ENCODE measurements at regions not wholly inside any gene's neighbourhood (a gene's known extent, or its start where the extent isn't known, plus 50 kb on each side); places are given as distances from the start of the nearest gene placed in this dataset.
"Not testable (repeated sequence)": the region's sequence is repeated elsewhere in the genome, so short reads cannot be mapped to it uniquely, and the experiment has no call there.

DNA sequence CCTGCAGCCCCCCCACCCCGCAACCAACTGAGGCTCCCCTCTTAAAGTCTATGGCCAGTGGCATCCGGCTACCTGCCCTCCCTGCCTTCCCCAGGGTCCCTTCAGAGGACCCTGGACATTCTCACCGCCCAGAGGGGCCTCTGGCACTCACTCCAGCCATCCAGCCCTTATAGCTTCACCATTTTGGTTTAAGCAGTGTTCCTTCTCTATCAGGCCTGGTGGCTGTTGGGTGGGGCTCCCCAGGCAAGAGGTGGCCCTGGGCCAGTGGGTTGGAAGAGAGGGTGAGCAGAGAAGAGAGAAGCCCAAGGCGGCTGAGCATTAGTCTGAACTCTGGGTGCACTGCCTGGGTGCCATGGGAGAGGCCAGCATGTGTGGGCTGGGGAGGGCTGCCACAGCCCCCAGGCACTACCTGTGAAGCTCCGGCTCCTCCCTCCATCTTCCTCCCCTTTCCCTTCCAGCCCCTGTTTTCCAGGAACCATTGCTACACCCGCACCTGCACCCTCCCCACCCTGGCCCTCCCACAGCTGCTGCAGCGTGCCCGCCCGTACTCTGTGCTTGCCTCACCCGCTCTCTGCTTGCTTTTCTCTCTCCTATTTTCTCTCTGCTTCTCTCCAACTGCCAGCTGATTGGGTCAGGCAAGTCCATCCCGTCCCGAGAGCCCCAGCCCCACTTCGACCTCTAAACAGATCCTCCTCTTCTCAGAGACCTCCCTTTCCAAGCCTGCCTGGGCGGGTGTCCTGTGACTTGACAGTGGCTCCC lies 168.2 kb downstream of the TBC1D2B start:
- DNase-seq (ENCODE audit: low spot score) = peak; percentile 43

DNA sequence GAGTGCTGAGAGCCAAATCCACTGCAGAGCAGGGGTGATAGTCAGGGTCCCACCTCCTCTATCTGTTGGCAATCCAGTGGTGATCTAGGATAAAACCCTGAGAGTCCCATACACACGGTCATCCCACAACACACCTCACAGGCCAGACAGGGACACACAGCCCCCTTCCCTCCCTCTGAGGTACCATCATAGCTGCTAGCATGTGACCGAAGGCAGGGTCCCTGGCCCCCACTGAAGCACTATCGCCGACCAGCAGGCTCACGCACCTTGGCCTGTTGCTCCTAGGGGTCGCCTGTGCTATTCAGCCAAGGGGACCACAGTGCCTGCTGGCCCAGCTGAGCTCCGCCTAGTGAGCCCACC lies 168.8 kb downstream of the TBC1D2B start:
- DNase-seq (ENCODE audit: low spot score) = not testable (repeated sequence)

DNA sequence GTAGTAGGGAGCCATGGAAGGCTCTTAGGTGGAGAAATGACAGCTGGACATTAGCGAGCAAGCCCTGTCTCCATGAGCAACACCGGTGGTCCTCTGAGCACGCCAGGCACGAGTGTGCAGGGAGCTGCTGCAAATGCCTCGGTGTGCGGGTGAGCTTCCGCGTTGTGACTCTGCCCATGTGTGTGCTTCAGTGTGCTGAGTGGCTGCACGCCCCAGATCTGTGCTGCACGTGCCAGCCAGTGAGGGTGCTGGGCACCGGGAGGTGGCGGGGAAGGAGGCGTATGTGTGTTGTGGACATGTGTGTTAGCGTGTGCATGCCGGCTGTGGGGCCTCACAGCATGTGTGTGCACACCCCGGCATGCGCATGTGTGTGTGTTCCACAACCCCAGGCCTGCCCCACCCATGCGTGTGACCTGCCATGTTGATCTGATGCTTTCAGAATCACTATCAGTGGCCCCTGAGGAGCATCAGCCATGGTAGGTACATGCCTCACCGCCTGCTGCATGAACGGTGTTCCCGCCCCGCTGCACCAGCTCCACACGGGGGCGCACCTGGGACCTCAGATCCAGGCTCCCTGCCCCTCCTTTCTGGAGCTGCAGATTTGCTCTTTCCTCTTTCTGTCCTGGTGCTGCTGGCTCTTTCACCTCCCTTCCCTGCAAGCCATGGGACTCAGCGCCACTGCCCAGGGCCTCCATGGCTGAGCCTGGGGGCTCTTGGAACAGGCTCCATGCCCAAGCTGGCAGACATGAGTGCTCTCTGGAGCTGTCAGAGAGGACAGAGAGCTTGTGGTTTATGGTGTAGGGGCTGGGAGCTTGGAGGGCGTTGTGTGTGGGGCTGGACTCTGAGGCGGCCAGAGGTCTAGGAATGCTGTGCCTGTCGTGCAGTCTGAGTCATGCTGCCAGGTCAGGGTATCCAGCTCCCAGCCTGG lies 169.4 kb downstream of the TBC1D2B start:
- DNase-seq (ENCODE audit: low spot score) = peak; percentile 59

DNA sequence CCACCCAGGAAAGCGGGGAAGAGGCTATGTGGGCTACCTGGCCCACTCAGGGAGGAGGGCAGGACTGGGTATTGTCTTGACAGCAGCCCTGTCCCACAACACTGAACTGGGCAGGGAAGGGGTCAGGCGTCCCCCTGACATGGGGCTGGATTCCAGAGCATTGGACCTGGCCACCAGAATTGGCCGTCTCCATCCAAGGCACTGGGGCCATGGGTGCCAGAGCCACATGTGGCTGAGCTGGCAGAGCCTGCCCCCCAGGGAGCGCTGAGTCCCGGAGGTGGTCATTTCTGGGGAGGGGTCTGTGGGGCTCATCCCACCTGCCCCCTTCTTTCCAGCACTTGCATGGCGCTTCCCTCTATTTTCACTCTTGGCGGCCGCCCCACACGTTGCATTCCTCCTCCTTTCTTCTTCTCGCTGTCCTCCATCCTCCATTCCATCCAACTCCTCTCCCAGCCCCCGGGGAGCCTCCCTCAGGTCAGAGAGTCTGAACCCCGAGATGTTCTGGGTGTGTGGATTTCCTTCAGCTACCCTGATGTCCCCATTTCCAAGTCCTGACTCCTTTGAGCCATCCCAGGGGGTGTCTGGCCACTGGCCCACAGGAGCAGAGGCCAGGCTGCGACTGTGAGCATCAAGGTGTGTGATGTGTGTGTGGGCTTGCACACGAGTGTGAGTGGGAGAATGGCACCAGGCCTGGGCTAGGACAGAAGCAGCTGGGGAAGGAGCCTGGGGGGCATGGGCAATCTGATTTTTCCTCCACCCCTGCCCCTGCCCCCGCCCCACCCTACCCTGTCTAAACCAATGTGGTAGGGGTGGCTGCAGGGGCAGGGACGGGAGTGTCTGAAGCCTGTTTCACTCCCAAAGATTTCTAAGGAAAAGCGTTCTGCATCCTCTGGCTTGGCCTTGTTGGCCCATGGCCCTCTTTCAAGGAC lies 171.2 kb downstream of the TBC1D2B start:
- not testable (repeated sequence) for DNase-seq (ENCODE audit: low spot score)

DNA sequence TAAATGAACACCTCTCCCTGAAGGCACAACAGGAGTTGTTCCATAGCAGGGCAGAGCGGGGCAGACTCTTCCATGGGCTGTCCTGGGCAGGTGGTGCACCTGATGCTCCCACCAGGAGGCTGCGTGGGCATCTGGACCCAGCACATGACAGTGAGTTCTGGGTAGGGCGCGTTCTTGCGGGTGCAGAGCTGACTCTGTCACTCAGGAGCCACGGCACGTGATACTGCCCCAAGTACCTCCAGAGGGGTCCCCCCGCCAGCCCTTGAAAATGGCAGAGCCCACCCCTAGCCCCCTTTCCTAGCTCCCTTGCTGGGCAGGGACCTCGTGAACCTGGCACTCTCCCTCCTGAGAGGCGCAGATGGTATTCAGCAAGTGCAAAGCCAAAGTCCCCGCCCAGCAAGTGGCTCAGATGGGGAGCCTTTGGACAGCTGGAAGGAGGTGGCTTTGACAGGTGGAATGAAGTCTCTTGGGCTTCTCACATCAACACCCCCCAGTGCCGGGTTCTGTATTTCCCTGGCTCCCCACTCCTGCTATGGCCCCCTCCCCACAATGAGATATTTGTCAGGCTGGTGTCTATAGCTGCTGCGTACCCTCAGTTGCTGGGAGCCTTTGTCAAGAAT lies 172.1 kb downstream of the TBC1D2B start:
- no peak for DNase-seq (ENCODE audit: low spot score)

DNA sequence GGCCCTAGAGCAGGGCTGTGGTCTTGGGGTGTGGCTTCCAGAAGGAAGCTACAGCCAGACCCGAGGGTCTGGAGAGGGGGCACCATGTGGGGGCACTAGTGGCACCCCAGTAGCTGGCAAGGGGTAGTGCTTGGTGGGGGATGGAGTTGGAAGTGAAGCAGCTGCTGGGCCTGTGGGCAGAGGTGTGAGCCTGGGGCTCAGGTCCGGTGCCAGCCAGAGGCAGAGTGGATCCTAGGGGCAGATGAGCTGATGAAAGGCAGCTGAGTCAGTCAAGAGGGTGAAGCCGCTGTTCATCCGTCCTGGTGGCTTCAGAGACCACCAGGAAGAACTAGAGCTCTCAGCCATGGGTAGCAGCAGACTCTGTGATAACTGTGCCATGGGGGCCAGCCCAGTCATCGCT lies 172.6 kb downstream of the TBC1D2B start:
- no peak for DNase-seq (ENCODE audit: low spot score)

DNA sequence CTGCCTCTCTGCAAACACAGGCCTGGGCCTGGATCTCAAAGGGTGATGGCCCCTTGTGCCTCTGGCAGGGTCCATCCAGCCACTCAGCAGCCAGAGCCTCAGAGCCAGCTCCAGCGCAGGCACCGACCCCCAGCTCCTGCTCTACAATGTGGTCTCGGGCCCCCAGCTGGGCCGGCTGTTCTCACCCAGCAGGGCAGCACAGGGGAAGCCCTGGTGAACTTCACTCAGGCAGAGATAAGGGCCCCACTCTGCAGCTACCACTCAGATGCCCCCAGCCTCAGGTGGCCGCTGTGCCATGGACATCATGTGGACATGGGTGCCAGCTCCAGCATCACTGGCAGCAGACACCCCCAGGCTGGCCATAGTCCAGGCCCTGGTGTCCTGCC lies 173.1 kb downstream of the TBC1D2B start:
- DNase-seq (ENCODE audit: low spot score) = no peak

DNA sequence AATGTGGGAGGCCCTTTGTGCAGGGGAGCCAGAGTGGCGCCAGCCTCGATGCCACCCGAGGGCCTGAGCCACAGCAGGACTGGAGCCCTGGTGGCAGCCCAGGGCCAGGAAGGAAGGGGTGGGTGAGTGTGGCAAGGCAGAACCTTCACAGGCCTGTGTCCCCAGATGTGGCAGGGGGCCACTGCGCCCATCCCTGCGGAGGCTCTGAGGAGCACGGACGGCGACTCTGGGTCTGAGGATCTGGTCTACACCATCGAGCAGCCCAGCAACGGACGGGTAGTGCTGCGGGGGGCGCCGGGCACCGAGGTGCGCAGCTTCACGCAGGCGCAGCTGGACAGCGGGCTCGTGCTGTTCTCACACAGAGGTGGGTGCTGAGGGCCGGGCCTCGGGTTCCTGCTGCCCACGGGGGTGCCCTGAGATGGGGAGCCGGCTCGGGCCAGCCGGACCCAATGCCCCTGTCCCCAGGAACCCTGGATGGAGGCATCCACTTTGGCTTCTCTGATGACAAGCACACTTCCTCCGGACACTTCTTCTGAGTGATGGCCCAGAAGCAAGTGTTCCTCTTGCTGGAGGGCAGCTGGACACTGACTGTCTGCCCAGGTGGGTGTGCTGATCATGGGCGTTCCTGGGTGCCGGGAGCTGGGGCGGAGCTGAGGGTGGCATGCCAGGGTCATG lies 173.6 kb downstream of the TBC1D2B start:
- DNase-seq (ENCODE audit: low spot score) = not testable (repeated sequence)

DNA sequence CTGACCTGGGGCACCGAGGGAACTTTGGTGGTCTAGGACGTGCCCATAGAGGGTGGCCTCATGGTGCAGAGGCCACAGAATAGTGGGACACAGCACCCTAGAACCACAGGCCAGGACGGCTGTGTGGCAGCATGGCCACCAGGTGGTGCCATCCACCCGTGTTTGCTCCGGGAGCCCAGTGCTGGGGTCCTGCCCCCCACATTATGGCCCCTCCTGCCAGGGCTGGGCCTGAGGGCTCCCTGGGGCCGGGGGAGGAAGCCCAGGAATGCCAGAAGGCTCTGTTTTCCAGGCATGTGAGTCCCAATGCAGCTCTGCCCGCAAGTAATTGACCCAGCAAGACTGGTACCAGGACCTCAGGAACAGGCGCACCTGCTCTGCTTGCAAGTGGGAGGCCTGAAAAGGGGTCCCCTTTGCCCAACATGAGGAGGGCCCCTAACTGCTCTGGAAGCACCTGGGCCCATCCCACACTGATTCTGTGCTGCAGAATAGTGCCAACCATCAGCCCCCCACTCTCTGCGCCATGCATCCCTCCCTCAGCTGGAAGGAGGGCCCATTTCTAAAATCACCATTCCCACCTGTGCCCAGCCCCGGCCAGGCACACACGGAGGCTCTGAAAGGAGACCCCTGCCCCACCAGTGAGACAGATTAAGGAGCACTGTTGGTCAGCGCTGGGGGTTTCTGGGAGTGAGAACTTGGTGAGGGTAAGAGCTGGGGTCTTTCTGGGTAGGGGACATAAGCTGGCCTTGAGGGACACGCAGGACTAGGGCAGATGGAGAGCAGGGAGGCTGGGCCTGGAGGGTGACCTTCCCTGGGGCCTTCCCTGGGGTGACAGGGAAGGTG lies 174.4 kb downstream of the TBC1D2B start:
- DNase-seq (ENCODE audit: low spot score) = peak; percentile 13

DNA sequence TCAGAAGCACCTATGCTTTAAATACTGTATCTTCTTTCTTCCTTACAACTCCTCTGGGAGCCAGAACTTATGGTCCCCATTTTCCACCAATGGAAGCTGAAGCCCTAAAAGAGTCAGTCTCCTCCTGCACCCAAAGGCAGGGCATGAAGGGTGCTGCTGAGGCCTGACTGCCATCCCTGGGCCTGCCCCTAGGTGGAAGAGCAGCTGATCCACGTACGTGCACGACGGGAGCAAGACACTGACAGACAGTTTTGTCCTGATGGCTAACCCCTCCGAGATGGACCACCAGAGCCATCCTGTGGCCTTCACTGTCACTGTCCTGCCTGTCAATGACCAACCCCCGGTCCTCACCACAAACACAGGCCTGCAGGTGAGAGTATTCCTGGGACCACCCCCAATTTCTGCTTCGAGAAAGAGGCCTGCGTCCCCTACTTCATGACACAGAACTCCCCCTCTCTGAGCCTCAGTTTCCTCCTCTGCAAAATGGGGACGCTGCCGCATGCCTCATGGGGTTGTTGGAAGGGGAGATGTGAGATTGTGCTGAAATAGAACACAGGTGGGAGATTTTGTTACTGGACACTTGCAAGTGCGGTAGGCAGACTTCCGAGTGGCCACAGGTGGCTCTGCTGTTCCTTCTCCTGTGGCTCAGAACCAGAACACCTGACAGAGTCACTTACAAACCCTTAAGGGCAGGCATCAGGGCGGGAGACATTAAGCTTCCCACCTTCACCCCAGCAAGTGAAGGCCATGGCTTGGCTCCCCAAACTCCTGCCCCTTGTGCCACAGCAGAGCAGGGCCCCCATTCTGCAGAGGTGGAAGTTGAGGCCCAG lies 175.4 kb downstream of the TBC1D2B start:
- DNase-seq (ENCODE audit: low spot score) = no peak

DNA sequence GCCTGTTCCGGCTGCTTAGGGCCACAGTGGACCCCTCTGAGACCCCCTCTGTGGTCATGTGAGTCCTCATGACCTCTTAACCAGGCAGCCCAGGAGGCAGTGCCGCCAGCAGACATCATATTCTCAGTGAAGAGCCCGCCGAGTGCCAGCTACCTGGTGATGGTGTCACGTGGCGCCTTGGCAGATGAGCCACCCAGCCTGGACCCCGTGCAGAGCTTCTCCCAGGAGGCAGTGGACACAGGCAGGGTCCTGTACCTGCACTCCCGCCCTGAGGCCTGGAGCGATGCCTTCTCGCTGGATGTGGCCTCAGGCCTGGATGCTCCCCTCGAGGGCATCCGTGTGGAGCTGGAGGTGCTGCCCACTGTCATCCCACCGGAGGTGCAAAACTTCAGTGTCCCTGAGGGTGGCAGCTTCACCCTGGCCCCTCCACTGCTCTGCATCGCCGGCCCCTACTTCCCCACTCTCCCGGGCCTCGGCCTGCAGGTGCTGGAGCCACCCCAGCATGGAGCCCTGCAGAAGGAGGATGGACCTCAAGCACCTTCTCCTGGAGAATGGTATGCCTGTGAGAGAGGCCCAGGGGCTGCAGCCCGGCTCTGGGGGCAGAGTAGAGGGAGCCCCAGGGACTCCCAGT lies 176.1 kb downstream of the TBC1D2B start:
- no peak for DNase-seq (ENCODE audit: low spot score)

DNA sequence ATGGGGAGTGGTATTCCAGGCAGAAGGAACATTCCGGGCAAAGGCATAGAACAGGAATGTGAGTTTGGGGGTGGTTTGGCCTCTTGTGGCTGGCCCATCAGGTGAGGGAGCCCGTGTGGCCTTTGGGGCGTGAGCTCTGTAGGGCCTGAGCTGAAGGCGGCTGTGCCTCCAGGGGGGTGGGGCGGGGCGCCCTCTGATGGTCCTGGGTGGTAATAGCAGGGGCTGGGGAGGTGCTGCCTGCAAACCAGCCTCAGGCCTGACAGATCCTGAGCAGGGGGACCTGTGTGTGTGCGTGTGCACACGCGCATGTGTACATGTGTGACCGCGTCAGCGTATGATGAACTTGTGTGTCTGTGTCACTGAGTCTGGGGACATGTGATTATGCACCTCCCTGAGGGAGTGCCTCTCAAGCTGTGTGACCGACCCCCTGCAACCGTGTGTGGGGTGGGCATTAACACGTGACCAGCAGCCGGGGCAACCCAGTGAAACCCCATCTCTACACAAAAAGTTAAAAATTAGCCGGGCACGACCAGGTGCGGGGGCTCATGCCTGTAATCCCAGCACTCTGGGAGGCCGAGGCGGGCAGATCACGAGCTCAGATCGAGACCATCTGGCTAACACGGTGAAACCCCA lies 177.1 kb downstream of the TBC1D2B start:
- DNase-seq (ENCODE audit: low spot score) = peak; percentile 12

DNA sequence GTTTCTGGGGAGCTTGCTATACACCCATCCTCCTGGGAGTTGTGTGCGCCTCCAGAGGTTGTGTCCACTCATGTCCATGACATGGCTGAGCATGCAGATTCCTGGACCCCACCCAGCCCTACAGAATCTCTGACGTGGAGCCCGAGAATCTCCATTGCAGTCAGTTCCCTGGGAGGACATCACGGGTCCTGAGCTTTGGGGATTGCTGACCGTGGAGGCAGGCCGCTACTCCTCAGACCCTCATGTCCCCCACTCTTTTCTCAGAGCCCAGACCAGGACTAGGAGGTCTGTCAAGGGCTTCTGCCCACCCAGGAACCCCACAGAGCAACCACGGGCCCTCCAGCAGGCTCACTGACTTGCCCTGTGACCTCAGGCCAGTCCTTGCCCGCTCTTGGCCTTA lies 177.7 kb downstream of the TBC1D2B start:
- DNase-seq (ENCODE audit: low spot score) = not testable (repeated sequence)

DNA sequence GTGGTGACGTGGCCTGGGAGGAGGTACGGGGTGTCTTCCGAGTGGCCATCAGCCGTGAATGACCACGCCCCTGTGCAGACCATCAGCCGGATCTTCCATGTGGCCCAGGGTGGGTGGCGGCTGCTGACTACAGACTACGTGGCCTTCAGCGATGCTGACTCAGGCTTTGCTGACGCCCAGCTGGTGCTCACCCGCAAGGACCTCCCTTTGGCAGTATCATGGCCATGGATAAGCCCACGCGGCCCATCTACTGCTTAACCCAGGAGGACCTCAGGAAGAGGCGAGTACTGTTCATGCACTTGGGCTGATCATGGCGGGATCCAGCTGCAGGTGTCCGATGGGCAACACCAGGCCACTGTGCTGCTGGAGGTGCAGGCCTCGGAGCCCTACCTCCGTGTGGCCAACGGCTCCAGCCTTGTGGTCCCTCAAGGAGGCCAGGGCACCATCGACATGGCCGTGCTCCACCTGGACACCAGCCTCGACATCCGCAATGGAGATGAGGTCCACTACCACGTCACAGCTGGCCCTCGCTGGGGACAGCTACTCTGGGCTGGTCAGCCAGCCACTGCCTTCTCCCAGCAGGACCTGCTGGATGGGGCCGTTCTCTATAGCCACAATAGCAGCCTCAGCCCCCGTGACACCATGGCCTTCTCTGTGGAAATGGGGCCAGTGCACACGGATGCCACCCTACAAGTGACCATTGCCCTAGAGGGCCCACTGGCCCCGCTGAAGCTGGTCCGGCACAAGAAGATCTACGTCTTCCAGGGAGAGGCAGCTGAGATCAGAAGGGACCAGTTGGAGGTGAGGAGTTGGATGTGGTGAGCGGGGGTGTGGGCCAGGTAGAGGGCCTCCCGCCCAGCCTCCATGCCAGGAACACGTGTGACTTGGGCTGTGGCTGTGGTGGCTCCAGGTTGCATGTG lies 178.4 kb downstream of the TBC1D2B start:
- DNase-seq (ENCODE audit: low spot score) = no peak

DNA sequence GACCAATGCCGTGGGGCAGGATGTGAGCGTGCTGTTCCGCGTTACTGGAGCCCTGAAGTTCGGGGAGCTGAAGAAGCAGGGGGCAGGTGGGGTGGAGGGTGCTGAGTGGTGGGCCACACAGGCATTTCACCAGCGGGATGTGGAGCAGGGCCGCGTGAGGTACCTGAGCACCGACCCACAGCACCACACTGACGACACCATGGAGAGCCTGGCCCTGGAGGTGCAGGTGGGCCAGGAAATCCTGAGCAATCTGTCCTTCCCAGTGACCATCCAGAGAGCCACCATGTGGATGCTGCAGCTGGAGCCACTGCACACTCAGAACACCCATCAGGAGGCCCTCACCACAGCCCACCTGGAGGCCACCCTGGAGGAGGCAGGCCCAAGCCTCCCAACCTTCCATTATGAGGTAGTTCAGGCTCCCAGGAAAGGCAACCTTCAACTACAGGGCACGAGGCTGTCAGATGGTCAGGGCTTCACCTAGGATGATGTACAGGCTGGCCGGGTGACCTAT lies 179.6 kb downstream of the TBC1D2B start:
- DNase-seq (ENCODE audit: low spot score) = no peak

DNA sequence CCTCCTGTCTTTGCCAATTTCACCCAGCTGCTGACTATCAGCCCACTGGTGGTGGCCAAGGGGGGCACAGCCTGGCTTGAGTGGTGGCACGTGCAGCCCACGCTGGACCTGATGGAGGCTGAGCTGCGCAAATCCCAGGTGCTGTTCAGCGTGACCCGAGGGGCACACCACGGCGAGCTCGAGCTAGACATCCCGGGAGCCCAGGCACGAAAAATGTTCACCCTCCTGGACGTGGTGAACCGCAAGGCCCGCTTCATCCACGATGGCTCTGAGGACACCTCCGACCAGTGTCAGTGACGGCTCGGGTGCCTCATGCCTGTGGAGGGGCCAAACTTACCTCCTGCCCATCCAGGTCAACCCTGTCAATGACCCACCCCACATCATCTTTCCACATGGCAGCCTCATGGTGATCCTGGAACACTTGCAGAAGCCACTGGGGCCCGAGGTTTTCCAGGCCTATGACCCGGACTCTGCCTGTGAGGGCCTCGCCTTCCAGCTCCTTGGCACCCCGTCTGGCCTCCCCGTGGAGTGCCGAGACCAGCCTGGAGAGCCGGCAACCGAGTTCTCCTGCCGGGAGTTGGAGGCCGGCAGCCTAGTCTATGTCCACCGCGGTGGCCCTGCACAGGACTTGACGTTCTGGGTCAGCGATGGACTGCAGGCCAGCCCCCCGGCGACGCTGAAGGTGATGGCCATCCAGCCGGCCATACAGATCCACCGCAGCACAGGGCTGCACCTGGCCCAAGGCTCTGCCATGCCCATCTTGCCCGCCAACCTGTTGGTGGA lies 180.2 kb downstream of the TBC1D2B start:
- DNase-seq (ENCODE audit: low spot score) = not testable (repeated sequence)
